ENCODE measurements at regions not wholly inside any gene's neighbourhood (a gene's known extent, or its start where the extent isn't known, plus 50 kb on each side); places are given as distances from the start of the nearest gene placed in this dataset.

GRCh38 chr5:15993334-15993733, 186.3 kb downstream of the MARCHF11 start:
- no peak for DNase-seq (ENCODE audit: extremely low read depth, low read depth)
- no peak for TF ChIP-seq CTCF (IDR thresholded peaks at IDR 0.05; ENCODE audit: low read depth, low read length)

GRCh38 chr5:15992918-15993317, 186.7 kb downstream of the MARCHF11 start:
- DNase-seq (ENCODE audit: extremely low read depth, low read depth), result no peak
- TF ChIP-seq CTCF (IDR thresholded peaks at IDR 0.05; ENCODE audit: low read depth, low read length), result peak; percentile 14

DNA sequence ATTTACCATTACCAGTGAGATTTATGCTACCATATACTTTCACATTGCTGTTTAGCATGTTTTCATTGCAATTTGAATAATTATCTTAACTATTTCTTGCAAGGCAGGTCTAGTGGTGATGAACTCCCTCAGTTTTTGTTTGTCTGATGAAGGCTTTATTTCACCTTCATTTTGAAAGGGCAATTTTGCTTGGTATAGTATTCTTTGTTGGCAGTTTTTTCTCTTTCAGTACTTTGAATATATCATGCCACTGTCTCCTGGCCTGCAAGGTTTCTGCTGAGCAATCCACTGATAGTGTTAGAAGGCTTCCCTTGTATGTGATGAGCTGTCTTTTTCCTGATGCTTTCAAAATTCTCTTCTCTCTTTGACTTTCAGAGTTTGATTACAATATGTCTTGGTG, 188.0 kb downstream of the MARCHF11 start:
- DNase-seq (ENCODE audit: extremely low read depth, low read depth), result no peak
- no peak for TF ChIP-seq CTCF (IDR thresholded peaks at IDR 0.05; ENCODE audit: low read depth, low read length)

All from AG09319 (cell line).